GM19463 (cell line): ENCODE measurements at regions not wholly inside any gene's neighbourhood (a gene's known extent, or its start where the extent isn't known, plus 50 kb on each side); places are given as distances from the start of the nearest gene placed in this dataset.

ENCODE experiments used
- ATAC-seq: cut with Tn5 transposase; IDR thresholded peaks from one replicate; pipeline ENCODE4 v1.9.1; 2021; ENCODE audit warnings: mild to moderate bottlenecking, moderate library complexity; ENCODE audit not compliant: unreplicated experiment

DNA sequence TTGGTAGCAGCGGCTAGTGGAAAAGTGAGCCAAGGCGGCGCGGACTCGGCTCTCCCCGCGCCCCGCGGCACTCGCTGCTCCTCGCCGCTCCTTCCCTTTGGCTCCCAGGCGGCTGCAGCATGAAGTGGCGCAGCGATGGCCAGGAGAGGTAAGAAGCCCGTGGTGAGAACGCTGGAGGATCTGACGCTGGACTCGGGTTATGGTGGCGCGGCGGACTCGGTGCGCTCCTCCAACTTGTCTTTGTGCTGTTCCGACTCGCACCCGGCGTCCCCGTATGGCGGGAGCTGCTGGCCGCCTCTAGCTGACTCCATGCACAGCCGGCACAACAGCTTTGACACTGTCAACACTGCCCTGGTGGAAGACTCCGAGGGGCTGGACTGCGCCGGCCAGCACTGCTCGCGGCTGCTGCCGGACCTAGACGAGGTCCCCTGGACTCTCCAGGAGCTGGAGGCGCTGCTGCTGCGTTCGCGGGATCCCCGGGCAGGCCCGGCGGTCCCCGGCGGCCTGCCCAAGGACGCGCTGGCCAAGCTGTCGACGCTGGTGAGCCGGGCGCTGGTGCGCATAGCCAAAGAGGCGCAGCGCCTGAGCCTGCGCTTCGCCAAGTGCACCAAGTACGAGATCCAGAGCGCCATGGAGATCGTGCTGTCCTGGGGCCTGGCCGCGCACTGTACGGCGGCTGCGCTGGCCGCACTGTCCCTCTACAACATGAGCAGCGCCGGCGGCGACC lies 225.6 kb upstream of the CRY1 start:
- no peak for ATAC-seq

DNA sequence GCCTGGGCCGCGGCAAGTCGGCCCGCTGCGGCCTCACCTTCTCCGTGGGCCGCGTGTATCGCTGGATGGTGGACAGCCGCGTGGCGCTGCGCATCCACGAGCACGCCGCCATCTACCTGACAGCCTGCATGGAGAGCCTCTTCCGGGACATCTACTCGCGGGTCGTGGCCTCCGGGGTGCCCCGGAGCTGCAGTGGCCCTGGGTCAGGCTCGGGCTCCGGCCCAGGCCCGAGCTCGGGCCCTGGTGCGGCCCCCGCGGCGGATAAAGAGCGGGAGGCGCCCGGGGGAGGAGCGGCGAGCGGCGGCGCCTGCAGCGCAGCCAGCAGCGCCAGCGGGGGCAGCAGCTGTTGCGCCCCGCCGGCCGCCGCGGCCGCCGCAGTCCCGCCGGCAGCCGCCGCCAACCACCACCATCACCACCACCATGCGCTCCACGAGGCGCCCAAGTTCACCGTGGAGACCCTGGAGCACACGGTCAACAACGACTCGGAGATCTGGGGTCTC lies 226.2 kb upstream of the CRY1 start:
- ATAC-seq: no peak

DNA sequence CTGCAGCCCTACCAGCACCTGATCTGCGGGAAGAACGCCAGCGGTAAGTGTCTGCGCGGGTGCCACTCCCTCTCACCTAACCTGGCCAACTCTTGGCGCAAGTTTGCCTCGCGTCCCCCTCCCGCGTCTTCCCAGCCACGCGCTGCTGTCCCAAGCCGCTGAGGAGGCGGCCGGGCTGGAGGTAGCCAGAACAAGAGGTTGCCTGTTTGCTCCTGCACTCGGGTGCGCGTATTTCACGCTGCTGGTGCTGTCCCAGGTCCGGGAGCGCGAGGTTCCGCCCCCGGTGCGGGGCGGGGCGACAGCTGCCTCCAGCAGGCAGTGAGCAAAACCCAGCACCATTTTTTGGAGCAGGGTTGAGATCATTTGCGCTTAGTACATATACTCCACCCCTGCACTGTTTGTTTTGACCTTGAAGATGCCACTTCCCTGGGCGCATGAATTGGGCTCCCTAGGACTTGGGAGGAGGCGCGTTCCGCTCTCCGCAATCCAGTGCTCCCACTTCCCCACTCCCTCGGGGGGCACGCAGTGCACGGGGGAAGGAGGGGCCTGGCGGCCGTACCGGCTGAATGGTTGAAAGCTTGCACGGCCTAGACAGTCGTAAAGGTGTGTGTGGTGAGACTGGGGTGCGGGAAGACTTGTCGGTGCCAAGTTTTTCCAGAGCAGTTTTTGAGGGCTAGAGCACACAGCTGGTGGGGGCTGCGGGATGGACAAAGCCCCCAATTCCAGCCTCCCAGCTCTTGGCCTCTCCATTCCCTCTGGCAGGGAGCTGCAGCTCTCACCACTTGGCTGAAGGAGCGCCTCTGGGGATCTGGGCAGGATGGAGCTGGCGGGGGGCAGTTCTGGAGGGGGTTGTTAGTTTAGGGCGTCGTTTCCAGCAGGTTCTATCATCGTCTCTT lies 226.9 kb upstream of the CRY1 start:
- no peak for ATAC-seq

DNA sequence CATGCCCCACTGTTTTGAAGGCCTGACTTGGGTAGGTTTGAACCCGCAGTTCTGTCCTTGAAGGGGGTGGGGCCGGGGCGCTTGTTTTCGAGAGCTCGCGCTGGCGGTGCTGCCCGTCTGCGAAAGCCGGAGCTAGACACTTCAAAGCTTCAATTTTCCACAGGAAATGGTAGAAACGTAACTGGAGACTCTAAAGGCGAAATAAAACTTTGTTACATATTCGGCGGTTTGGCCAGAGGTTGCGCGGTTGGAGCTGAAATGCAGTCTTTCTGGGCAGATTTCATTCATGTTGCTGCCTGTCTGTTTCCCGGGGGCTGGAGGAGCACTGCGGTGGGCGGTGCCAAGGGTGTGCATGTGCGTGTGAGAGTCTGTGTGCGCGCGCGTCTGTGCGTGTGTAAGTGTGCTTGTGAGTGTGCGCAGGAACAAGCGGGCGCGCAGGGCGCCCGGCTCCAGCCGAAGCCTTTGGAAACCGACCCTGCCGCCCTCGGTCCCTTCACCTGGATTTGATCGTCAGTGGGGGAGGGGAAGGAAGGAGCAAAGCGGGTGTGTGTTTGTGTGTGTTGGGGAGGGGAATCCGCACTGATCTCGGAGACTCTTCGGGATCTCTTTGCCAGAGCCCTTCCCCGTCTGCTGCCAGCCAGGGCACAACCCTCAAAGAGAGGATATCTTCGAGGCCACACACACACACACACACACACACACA lies 227.7 kb upstream of the CRY1 start:
- ATAC-seq: no peak

GRCh38 chr12:107322063-107322462 lies 228.7 kb upstream of the CRY1 start:
- ATAC-seq: no peak

- no peak for ATAC-seq
These were observed 231.8 kb upstream of the CRY1 start for GRCh38 chr12:107325075-107325608.

DNA sequence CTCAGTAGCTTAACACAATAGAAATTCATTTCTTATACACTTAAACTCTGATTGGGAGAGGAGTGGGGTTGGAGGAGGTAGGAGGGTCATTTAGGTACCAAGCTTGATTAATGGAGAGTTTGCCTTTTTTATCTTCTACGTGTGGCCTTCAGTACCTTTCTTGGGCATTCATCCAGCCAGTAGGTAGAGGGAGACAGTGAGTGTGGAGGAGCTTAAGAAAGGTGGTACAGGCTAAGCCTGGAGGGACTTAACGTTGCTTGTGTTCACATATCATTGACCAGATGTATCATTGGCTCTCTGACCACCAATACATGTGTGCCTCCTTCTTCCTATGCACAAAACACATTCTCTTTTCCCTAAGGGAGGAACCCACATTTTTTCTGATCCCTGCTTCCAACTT lies 232.9 kb upstream of the CRY1 start:
- ATAC-seq: no peak

DNA sequence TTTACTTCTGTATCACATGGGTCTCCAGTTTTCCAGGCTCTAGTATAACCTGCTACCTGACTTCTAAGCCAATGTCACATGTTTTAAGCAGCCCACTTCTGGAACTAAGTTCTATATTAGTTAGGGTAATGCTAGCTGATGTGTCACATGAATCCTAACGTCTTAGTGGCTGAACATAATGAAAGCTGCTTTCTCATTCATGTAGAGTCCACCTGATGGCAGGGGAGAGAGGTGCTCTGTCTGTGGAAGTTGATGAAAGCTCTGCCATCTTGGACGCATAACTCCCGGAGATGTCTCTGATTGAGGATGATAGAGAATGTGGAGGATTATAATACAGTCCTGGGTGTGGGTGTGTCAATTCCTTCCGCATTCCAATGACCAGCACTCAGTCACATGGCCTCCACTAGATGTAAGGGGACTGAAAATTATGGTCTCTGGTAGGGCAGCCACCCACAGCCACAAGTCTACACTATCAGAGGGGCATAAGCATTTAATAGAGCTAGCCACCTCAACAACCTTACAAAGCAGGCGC lies 234.4 kb upstream of the CRY1 start:
- no peak for ATAC-seq

DNA sequence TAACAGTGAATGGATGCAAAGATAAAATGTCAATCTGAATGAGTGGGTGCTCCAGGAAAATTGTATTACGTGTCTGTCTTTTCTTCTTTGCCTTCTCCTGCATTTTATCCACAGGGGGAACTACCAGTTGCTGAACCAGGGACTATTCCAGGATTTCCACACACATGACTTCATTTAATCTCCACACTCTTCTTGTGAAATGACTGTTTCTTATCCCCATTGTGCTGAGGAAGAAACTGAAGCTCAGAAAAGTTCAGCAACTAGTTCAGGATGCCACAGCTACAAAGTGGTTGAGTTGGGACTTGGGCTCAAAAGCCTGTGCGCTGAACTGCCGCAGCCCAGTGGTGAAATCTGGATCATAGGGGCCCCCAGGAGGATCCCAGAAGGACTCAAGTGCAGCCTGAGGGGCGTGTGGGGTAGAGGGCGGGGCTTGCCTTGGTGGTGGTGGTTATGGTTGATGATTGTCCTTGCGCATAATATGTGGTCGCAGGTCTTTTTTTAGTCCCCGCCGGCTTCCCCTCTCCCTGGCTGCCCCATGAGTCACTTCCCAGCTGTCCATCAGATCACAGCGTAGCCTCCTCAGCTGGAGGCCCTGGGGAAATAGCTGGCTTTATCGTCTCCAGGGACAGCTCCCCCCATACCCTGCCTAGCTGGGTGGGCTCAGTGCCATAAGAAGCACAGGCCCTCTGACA lies 235.2 kb upstream of the CRY1 start:
- no peak for ATAC-seq

GRCh38 chr12:107329569-107330324 lies 236.4 kb upstream of the CRY1 start:
- ATAC-seq: no peak

DNA sequence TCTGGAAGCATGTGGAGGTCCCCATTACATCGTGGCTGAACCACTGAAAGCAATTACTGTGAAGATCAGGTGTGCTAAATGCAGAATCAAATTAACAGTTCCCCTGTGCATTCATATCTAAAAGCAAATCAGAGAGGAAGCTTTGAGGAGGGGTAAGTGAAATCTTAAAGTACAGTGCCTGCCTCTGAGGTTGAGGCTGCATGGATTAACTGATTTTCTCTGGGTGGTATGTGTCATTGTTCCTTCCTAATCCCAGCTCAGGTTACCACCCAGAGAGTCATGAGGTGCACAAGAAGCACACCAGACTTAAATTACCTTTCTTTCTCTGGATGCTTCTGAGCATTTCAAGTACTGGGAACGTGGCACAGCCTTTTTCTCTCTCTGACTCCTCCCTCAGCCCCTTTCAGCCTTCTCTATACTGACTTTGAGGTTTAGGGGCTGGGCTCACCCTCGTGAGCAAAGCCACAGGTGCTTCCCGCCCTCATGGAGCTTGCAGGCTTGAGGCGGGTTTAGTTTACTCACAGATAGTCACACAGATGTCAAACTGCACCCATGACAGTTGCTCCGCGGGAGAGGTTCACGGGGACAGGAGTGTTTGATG lies 237.6 kb upstream of the CRY1 start:
- no peak for ATAC-seq

DNA sequence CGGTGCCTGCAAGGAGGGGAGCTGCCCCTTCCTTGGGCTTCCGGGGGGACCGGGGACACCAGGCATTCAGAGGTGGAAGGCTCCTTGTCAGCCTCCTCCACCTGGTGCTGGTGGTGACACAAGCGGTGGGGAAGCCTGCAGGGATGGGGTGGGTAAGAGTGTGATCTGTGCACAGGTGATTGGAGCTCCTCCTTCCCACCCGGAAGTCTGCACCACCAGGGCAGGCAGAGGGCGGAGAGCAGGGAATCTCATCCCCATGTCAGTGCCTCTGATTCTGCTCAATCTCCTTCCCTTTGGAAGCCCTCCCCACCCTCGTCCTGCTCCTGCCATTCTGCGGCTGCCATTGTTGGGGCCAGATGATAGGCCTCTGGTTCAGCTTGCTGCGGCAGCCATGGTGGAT lies 238.1 kb upstream of the CRY1 start:
- no peak for ATAC-seq

GRCh38 chr12:107331912-107332311 lies 238.6 kb upstream of the CRY1 start:
- no peak for ATAC-seq

- no peak for ATAC-seq
These were observed 239.4 kb upstream of the CRY1 start for GRCh38 chr12:107332743-107333142.

DNA sequence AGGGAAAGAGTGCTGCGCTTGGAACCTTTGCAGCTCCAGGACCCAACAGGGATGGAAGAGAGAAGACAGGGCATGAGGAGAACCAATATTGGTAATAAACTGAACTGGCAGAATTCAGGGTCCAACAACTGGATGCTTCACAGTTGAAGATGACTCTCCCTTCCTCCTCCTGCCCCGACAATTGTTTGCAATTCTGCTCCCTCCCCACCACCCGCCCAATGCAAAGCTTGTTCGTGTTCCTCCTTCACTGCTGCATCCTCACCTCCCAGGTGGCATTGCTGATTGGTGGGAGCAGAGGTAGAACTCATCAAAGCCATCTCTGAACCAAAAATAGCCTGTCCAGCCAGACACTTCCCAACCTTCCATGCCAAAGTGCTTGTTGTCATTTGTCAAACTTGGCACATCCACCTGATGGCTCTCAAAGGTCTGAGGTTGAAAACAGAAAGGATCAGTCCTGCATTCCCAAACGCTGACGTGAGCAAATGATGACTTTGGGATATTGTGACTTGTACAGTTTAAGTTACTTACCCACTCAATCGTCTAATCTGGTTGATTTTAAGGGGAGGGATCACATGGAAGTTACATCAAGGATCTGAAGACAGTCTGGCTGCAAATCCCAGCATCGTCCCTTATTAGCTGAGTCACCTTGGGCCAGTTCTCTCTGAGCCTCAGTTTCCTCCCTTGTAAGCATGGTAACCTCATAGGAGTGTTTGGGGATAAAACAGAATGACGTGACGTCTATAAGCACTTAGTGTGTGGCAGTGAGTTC lies 242.6 kb upstream of the CRY1 start:
- no peak for ATAC-seq

- ATAC-seq: no peak
These were observed 243.3 kb upstream of the CRY1 start for GRCh38 chr12:107336695-107337094.

GRCh38 chr12:107337346-107338095 lies 244.2 kb upstream of the CRY1 start:
- no peak for ATAC-seq

GRCh38 chr12:107339487-107339886 lies 246.1 kb upstream of the CRY1 start:
- ATAC-seq: no peak
